ENCODE measurements at regions not wholly inside any gene's neighbourhood (a gene's known extent, or its start where the extent isn't known, plus 50 kb on each side); places are given as distances from the start of the nearest gene placed in this dataset.

DNA sequence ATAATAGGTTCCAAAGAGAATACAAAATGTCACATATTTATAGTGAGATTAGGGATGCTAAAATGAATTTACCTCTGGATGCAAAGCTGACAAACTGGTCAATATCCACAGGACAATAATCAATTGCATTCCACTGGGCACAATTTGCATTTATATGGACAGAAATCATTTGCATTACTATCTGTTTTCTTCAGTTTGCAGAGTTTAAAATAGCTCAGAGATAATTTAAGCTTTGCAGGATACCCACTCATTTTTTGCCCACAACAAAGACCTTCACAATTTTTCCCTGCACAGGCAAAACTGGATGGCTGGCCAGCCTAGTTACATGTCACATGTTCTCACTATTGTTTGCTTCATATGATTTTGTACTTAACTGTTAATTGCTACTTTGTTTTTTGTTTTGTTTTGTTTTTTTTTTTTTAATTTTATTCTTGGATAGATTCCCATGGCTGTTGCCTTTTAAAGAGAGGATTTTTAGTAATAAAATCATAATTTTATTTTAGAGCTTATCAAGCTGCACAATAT lies 483.5 kb downstream of the UTRN start:
- TF ChIP-seq, protein P1, sequence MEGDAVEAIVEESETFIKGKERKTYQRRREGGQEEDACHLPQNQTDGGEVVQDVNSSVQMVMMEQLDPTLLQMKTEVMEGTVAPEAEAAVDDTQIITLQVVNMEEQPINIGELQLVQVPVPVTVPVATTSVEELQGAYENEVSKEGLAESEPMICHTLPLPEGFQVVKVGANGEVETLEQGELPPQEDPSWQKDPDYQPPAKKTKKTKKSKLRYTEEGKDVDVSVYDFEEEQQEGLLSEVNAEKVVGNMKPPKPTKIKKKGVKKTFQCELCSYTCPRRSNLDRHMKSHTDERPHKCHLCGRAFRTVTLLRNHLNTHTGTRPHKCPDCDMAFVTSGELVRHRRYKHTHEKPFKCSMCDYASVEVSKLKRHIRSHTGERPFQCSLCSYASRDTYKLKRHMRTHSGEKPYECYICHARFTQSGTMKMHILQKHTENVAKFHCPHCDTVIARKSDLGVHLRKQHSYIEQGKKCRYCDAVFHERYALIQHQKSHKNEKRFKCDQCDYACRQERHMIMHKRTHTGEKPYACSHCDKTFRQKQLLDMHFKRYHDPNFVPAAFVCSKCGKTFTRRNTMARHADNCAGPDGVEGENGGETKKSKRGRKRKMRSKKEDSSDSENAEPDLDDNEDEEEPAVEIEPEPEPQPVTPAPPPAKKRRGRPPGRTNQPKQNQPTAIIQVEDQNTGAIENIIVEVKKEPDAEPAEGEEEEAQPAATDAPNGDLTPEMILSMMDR (IDR thresholded peaks at IDR 0.05; ENCODE audit: low read depth, low read length, poor library complexity, severe bottlenecking) = no peak
- TF ChIP-seq EZH2phosphoT487 (IDR thresholded peaks at IDR 0.05; ENCODE audit: borderline replicate concordance, low read length) = no peak
